ENCODE measurements at regions not wholly inside any gene's neighbourhood (a gene's known extent, or its start where the extent isn't known, plus 50 kb on each side); places are given as distances from the start of the nearest gene placed in this dataset.
"Not testable (repeated sequence)": the region's sequence is repeated elsewhere in the genome, so short reads cannot be mapped to it uniquely, and the experiment has no call there.

- DNase-seq: no peak
Measured at GRCh38 chr1:119254067-119254720, 113.7 kb upstream of the WARS2 start.

- not testable (repeated sequence) for DNase-seq
Measured at GRCh38 chr1:119256089-119256488, 112.5 kb upstream of the HAO2 start.

GRCh38 chr1:119260506-119260905, 108.1 kb upstream of the HAO2 start:
- no peak for DNase-seq

- DNase-seq: no peak
Measured at GRCh38 chr1:119266386-119266785, 102.2 kb upstream of the HAO2 start.

GRCh38 chr1:119266858-119267257, 101.7 kb upstream of the HAO2 start:
- DNase-seq: no peak

- not testable (repeated sequence) for DNase-seq
Measured at GRCh38 chr1:119267288-119267687, 101.3 kb upstream of the HAO2 start.

GRCh38 chr1:119268879-119269278, 99.7 kb upstream of the HAO2 start:
- no peak for DNase-seq

GRCh38 chr1:119275145-119276134, 93.1 kb upstream of the HAO2 start:
- DNase-seq: peak; percentile 78

- DNase-seq: no peak
Measured at GRCh38 chr1:119276558-119276957, 92.0 kb upstream of the HAO2 start.

GRCh38 chr1:119279456-119280381, 88.9 kb upstream of the HAO2 start:
- DNase-seq: no peak

- no peak for DNase-seq
Measured at GRCh38 chr1:119285482-119285881, 83.1 kb upstream of the HAO2 start.

GRCh38 chr1:119286587-119287181, 81.9 kb upstream of the HAO2 start:
- peak; percentile 71 for DNase-seq

GRCh38 chr1:119288751-119289150, 79.8 kb upstream of the HAO2 start:
- no peak for DNase-seq

GRCh38 chr1:119290297-119290696, 78.3 kb upstream of the HAO2 start:
- DNase-seq: no peak

- DNase-seq: no peak
Measured at GRCh38 chr1:119291611-119292206, 76.9 kb upstream of the HAO2 start.

- DNase-seq: no peak
Measured at GRCh38 chr1:119293797-119294196, 74.8 kb upstream of the HAO2 start.

GRCh38 chr1:119294199-119294598, 74.4 kb upstream of the HAO2 start:
- DNase-seq: no peak

GRCh38 chr1:119294722-119295121, 73.9 kb upstream of the HAO2 start:
- no peak for DNase-seq

GRCh38 chr1:119298687-119299303, 69.8 kb upstream of the HAO2 start:
- DNase-seq: peak; percentile 21

- DNase-seq: no peak
Measured at GRCh38 chr1:119302011-119302410, 66.6 kb upstream of the HAO2 start.

- DNase-seq: no peak
Measured at GRCh38 chr1:119308130-119308700, 60.4 kb upstream of the HAO2 start.
